ENCODE measurements at regions not wholly inside any gene's neighbourhood (a gene's known extent, or its start where the extent isn't known, plus 50 kb on each side); places are given as distances from the start of the nearest gene placed in this dataset.

- WGBS, 2 experiments (ENCODE audit: extremely low coverage in 1 of 2, insufficient coverage in 1 of 2, insufficient read length in 1 of 2, insufficient replicate concordance in 2 of 2, low coverage in 1 of 2, low lambda C conversion rate in 2 of 2, missing lambda C conversion rate in 1 of 2), result 93% methylated on average over 2 of the region's 2 CpGs; no CpG with 5 or more reads in 1 of the 2 experiments
- Histone ChIP-seq H4K8ac (ENCODE audit: extremely low read depth, insufficient read depth, low read length) (no peak overlapping the region), H3K4me3 (ENCODE audit: extremely low read depth in 1 of 4, insufficient read depth in 2 of 4, low read depth in 3 of 4, low read length in 4 of 4) (no peak overlapping the region), H2BK15ac (ENCODE audit: low read length) (no peak overlapping the region), H3K9ac (replicated peaks in 1 of 4; ENCODE audit: extremely low read depth in 1 of 4, low read depth in 3 of 4, low read length in 3 of 4) (no peak overlapping the region), H3K4me1 (replicated peaks in 1 of 4; ENCODE audit: control insufficient read depth in 3 of 4, insufficient read depth in 4 of 4, low read length in 3 of 4) (no peaks in the 10 kb centered on the region), H3K27ac (ENCODE audit: low read depth, low read length) (no peak overlapping the region), H2AK5ac (ENCODE audit: low read depth, low read length) (no peak overlapping the region), H4K5ac (ENCODE audit: insufficient read length, low read depth, low read length) (no peak overlapping the region), H2BK12ac (ENCODE audit: low read depth, low read length) (no peak overlapping the region), H3K56ac (replicated peaks; ENCODE audit: insufficient read length, low read depth, low read length) (no peak overlapping the region), H4K20me1 (replicated peaks in 1 of 2; ENCODE audit: control insufficient read depth in 1 of 2, insufficient read depth in 2 of 2, low read length in 2 of 2) (no peaks in the 10 kb centered on the region), H3K4ac (replicated peaks; ENCODE audit: insufficient read length, low read depth, low read length) (no peak overlapping the region), H3K14ac (ENCODE audit: insufficient read length) (no peak overlapping the region), H3K23me2 (ENCODE audit: low read depth, low read length) (no peaks in the 10 kb centered on the region; the same call in 1 of the 2 replicates), H3K79me1 (ENCODE audit: low read depth, low read length) (no peaks in the 10 kb centered on the region), H3K36me3 (ENCODE audit: control insufficient read depth in 2 of 4, insufficient read depth in 4 of 4, low read length in 3 of 4) (no peaks in the 10 kb centered on the region), H3K18ac (ENCODE audit: extremely low read depth, low read length) (no peak overlapping the region), H4K91ac (replicated peaks; ENCODE audit: insufficient read length, low read length) (no peak overlapping the region), H2BK5ac (ENCODE audit: low read depth, low read length) (no peak overlapping the region), H3K27me3 (replicated peaks in 1 of 4; ENCODE audit: control insufficient read depth in 3 of 4, extremely low read depth in 1 of 4, insufficient read depth in 3 of 4, low read length in 3 of 4) (no peaks in the 10 kb centered on the region), H2BK20ac (ENCODE audit: low read length) (no peak overlapping the region), H3K79me2 (ENCODE audit: control insufficient read depth in 1 of 2, insufficient read depth in 2 of 2, low read length in 2 of 2) (no peaks in the 10 kb centered on the region), H2BK120ac (replicated peaks; ENCODE audit: low read depth, low read length) (no peak overlapping the region), H3K9me3 (ENCODE audit: insufficient read depth in 2 of 2, low read depth in 1 of 2, low read length in 1 of 2) (no peaks in the 10 kb centered on the region), H2AFZ (ENCODE audit: low read length) (no peak overlapping the region), H3K23ac (ENCODE audit: insufficient read length) (no peak overlapping the region), H3K4me2 (ENCODE audit: insufficient read depth in 1 of 2, low read depth in 2 of 2, low read length in 2 of 2) (no peak overlapping the region)
- TF ChIP-seq RAD21 (IDR thresholded peaks at IDR 0.05 in 1 of 2, conservative IDR thresholded peaks at IDR 0.05 in 1 of 2; ENCODE audit: low read depth in 2 of 2, low read length in 2 of 2) (peak; percentile 42 to 53), NRF1 (IDR thresholded peaks at IDR 0.05; ENCODE audit: low read depth, low read length) (no peak), CTCF (IDR thresholded peaks at IDR 0.05; ENCODE audit: control extremely low read depth in 1 of 3, insufficient read depth in 1 of 3, low read depth in 1 of 3, low read length in 3 of 3) (peak in 2 of 3 experiments; percentile 4 to 25; a peak in 2 of 4 replicates)
- DNase-seq (ENCODE audit: low read depth in 1 of 2, low spot score in 2 of 2) (no peak), FAIRE-seq (no peak)
- POLR2A ChIA-PET (ENCODE audit: partially characterized antibody), result no interaction called here
- CTCF ChIA-PET (ENCODE audit: partially characterized antibody), result no interaction called here
Observed at GRCh38 chr4:59060895-59061294, 1950.7 kb upstream of the IGFBP7 start.
